Ishikawa (cell line): ENCODE measurements at regions not wholly inside any gene's neighbourhood (a gene's known extent, or its start where the extent isn't known, plus 50 kb on each side); places are given as distances from the start of the nearest gene placed in this dataset.

Experiments used
- CEBPB ChIP-seq: IDR thresholded peaks from 2 replicates; pipeline ENCODE4 v1.6.1; 2012
- CREB1 ChIP-seq: IDR thresholded peaks from 2 replicates; pipeline ENCODE4 v1.6.1; 2012; ENCODE audit warnings: low read depth
- EGR1 ChIP-seq: IDR thresholded peaks from 2 replicates; pipeline ENCODE4 v1.6.1; 2012
- EP300 ChIP-seq: IDR thresholded peaks from 2 replicates; pipeline ENCODE4 v1.6.1; 2012; ENCODE audit warnings: borderline replicate concordance
- FOXM1 ChIP-seq: IDR thresholded peaks from 2 replicates; pipeline ENCODE4 v1.6.1; 2012; ENCODE audit warnings: low read depth, borderline replicate concordance
- NFIC ChIP-seq: IDR thresholded peaks from 2 replicates; pipeline ENCODE4 v1.6.1; 2012
- RAD21 ChIP-seq: IDR thresholded peaks from 2 replicates; pipeline ENCODE4 v1.6.1; 2012; ENCODE audit warnings: low read depth
- TAF1 ChIP-seq: IDR thresholded peaks from 2 replicates; pipeline ENCODE4 v1.6.1; 2012; ENCODE audit warnings: low read depth, mild to moderate bottlenecking
- TCF12 ChIP-seq: IDR thresholded peaks from 2 replicates; pipeline ENCODE4 v1.6.1; 2012; ENCODE audit warnings: low read depth
- TEAD4 ChIP-seq: IDR thresholded peaks from 2 replicates; pipeline ENCODE4 v1.6.1; 2012
- YY1 ChIP-seq: IDR thresholded peaks from 2 replicates; pipeline ENCODE4 v1.6.1; 2012; ENCODE audit warnings: low read depth
- ZBTB7A ChIP-seq: IDR thresholded peaks from 2 replicates; pipeline ENCODE4 v1.6.1; 2012; ENCODE audit warnings: low read depth
- TF ChIP-seq, protein P1 (sequence below): IDR thresholded peaks from 2 replicates; pipeline ENCODE4 v1.6.1; 2012
- TF ChIP-seq, protein P2 (sequence below): IDR thresholded peaks from 2 replicates; pipeline ENCODE4 v1.6.1; 2012; ENCODE audit warnings: low read depth, mild to moderate bottlenecking
- TF ChIP-seq, protein P3 (sequence below): IDR thresholded peaks from 2 replicates; pipeline ENCODE4 v1.6.1; 2012

DNA sequence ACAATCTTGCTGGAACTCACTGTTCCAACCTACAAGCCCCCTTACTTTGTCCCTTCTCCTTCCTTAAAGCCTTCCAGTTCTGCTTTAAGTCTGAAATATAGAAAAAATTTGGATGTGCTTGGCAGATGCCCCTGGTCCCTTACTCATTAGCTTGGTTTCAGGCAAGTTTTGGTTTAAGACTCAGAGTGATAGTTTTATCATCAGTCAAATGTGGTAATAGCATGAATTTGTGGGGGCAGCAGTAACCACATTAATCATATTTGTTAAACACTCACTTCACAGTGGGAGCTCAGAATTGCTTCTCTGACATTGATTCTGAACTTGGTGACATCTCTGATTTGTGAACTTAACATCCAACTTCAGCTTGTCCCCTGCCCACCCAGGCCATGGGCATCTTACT, 58.3 kb upstream of the ALDH1A3 start:
- no peak for TF ChIP-seq RAD21
- TF ChIP-seq, protein P1, sequence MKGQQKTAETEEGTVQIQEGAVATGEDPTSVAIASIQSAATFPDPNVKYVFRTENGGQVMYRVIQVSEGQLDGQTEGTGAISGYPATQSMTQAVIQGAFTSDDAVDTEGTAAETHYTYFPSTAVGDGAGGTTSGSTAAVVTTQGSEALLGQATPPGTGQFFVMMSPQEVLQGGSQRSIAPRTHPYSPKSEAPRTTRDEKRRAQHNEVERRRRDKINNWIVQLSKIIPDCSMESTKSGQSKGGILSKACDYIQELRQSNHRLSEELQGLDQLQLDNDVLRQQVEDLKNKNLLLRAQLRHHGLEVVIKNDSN = no peak
- TF ChIP-seq EP300 = no peak
- TF ChIP-seq TEAD4 = no peak
- TF ChIP-seq, protein P2, sequence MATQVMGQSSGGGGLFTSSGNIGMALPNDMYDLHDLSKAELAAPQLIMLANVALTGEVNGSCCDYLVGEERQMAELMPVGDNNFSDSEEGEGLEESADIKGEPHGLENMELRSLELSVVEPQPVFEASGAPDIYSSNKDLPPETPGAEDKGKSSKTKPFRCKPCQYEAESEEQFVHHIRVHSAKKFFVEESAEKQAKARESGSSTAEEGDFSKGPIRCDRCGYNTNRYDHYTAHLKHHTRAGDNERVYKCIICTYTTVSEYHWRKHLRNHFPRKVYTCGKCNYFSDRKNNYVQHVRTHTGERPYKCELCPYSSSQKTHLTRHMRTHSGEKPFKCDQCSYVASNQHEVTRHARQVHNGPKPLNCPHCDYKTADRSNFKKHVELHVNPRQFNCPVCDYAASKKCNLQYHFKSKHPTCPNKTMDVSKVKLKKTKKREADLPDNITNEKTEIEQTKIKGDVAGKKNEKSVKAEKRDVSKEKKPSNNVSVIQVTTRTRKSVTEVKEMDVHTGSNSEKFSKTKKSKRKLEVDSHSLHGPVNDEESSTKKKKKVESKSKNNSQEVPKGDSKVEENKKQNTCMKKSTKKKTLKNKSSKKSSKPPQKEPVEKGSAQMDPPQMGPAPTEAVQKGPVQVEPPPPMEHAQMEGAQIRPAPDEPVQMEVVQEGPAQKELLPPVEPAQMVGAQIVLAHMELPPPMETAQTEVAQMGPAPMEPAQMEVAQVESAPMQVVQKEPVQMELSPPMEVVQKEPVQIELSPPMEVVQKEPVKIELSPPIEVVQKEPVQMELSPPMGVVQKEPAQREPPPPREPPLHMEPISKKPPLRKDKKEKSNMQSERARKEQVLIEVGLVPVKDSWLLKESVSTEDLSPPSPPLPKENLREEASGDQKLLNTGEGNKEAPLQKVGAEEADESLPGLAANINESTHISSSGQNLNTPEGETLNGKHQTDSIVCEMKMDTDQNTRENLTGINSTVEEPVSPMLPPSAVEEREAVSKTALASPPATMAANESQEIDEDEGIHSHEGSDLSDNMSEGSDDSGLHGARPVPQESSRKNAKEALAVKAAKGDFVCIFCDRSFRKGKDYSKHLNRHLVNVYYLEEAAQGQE = no peak
- TF ChIP-seq, protein P3, sequence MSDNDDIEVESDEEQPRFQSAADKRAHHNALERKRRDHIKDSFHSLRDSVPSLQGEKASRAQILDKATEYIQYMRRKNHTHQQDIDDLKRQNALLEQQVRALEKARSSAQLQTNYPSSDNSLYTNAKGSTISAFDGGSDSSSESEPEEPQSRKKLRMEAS = no peak
- no peak for TF ChIP-seq TAF1
- TF ChIP-seq CREB1 = no peak
- TF ChIP-seq CEBPB = no peak
- no peak for TF ChIP-seq NFIC
- no peak for TF ChIP-seq ZBTB7A
- TF ChIP-seq YY1 = no peak
- TF ChIP-seq EGR1 = no peak
- no peak for TF ChIP-seq TCF12
- TF ChIP-seq FOXM1 = no peak

DNA sequence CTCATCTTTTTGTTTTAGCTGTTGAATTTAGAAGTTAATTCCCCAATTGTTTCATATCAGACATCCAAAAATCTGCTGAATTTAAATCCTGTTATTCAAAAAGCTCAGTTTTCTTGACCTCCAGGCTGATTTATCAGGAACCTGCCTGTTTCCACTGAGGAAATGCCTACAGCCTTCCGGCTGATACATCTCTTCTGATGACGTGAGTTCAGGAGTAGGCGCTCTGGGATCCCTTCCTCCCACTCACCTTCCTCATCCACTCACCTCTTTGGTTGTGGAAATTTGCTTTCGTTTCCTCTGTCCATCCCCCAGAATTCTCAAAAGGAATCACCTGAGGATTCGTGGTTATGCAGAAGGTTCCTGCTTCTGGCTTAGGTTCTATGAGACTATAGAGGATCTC, 55.4 kb upstream of the ALDH1A3 start:
- TF ChIP-seq, protein P2 = no peak
- TF ChIP-seq CREB1 (no peak), EGR1 (no peak), CEBPB (no peak), YY1 (no peak), TAF1 (no peak), FOXM1 (no peak), ZBTB7A (no peak), RAD21 (no peak), NFIC (no peak), EP300 (no peak), TEAD4 (no peak), TCF12 (no peak)
- TF ChIP-seq, protein P3 = no peak
- TF ChIP-seq, protein P1 = no peak

DNA sequence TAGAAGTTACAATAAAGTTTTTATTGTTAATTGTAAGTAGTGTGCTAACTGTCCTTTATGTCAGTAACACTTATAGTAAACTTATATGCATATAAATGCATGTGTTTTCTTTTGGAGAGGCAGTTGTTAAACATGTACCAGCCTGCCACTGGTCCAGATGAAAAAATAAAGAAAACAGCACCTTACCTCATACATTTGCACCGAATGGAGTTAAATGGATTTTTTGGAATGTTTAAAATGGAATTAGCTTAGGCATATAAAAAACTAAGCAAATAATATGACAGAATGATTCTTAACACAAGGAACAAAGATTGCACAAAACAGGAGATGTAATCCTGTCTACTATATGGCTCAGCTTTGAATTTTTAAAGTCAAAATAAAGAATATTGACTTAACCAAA, 50.2 kb upstream of the ALDH1A3 start:
- TF ChIP-seq, protein P3 = no peak
- TF ChIP-seq, protein P2 = no peak
- TF ChIP-seq NFIC = no peak
